ENCODE measurements at regions not wholly inside any gene's neighbourhood (a gene's known extent, or its start where the extent isn't known, plus 50 kb on each side); places are given as distances from the start of the nearest gene placed in this dataset.
"Not testable (repeated sequence)": the region's sequence is repeated elsewhere in the genome, so short reads cannot be mapped to it uniquely, and the experiment has no call there.

- DNase-seq: no peak
Observed at GRCh38 chr4:18171896-18172295, 150.3 kb upstream of the LCORL start.

- DNase-seq: no peak
Observed at GRCh38 chr4:18167831-18168230, 146.3 kb upstream of the LCORL start.

- no peak for DNase-seq
Observed at GRCh38 chr4:18166925-18167324, 145.4 kb upstream of the LCORL start.

- DNase-seq: no peak
Observed at GRCh38 chr4:18162453-18162852, 140.9 kb upstream of the LCORL start.

GRCh38 chr4:18159117-18159912 lies 137.8 kb upstream of the LCORL start:
- not testable (repeated sequence) for DNase-seq

- no peak for DNase-seq
Observed at GRCh38 chr4:18155067-18156041, 133.8 kb upstream of the LCORL start.

- no peak for DNase-seq
Observed at GRCh38 chr4:18138076-18138665, 116.6 kb upstream of the LCORL start.

- no peak for DNase-seq
Observed at GRCh38 chr4:18134111-18134510, 112.6 kb upstream of the LCORL start.

- no peak for DNase-seq
Observed at GRCh38 chr4:18130256-18130655, 108.7 kb upstream of the LCORL start.

GRCh38 chr4:18128241-18128640 lies 106.7 kb upstream of the LCORL start:
- DNase-seq: no peak

- DNase-seq: no peak
Observed at GRCh38 chr4:18127030-18127429, 105.5 kb upstream of the LCORL start.

GRCh38 chr4:18113710-18114331 lies 92.3 kb upstream of the LCORL start:
- no peak for DNase-seq

- DNase-seq: no peak
Observed at GRCh38 chr4:18111081-18111480, 89.5 kb upstream of the LCORL start.

- DNase-seq: no peak
Observed at GRCh38 chr4:18110099-18110498, 88.5 kb upstream of the LCORL start.

GRCh38 chr4:18109676-18110075 lies 88.1 kb upstream of the LCORL start:
- DNase-seq: no peak

- DNase-seq: not testable (repeated sequence)
Observed at GRCh38 chr4:18107848-18108528, 86.4 kb upstream of the LCORL start.

- DNase-seq: no peak
Observed at GRCh38 chr4:18106620-18107019, 85.1 kb upstream of the LCORL start.

- DNase-seq: no peak
Observed at GRCh38 chr4:18105030-18106011, 83.8 kb upstream of the LCORL start.

GRCh38 chr4:18103876-18104605 lies 82.5 kb upstream of the LCORL start:
- DNase-seq: no peak

GRCh38 chr4:18100657-18101056 lies 79.1 kb upstream of the LCORL start:
- no peak for DNase-seq
